Esophagus (tissue), 2 donors: ENCODE measurements at regions not wholly inside any gene's neighbourhood (a gene's known extent, or its start where the extent isn't known, plus 50 kb on each side); places are given as distances from the start of the nearest gene placed in this dataset.

Experiments used
- H3K27ac ChIP-seq, 2 donors: one replicate each; pipeline ENCODE4 v1.5.1; 2013; ENCODE audit warnings: low read depth in 2 of 2, mild to moderate bottlenecking in 2 of 2, inconsistent platforms in 1 of 2, low read length in 1 of 2, moderate library complexity in 1 of 2
- H3K27me3 ChIP-seq, 2 donors: one replicate each; pipeline ENCODE4 v1.6.1; 2013; ENCODE audit warnings: low read length in 2 of 2, control low read depth in 1 of 2, mild to moderate bottlenecking in 1 of 2; ENCODE audit not compliant: insufficient read depth in 2 of 2, control insufficient read depth in 1 of 2
- H3K36me3 ChIP-seq, 2 donors: one replicate each; pipeline ENCODE4 v1.6.1; 2013; ENCODE audit warnings: low read length in 1 of 2; ENCODE audit not compliant: control insufficient read depth in 2 of 2, insufficient read depth in 2 of 2
- H3K4me1 ChIP-seq, 2 donors: one replicate each; pipeline ENCODE4 v1.6.1; 2013; ENCODE audit warnings: low read length in 1 of 2; ENCODE audit not compliant: control insufficient read depth in 2 of 2, insufficient read depth in 2 of 2
- H3K4me3 ChIP-seq, 2 donors: one replicate each; pipeline ENCODE4 v1.5.1; 2013; ENCODE audit warnings: low read length in 2 of 2, mild to moderate bottlenecking in 2 of 2, low read depth in 1 of 2, moderate library complexity in 1 of 2
- H3K9me3 ChIP-seq, 2 donors: one replicate each; pipeline ENCODE4 v1.6.1; 2013; ENCODE audit warnings: mild to moderate bottlenecking in 2 of 2, low read depth in 1 of 2, low read length in 1 of 2, moderate library complexity in 1 of 2; ENCODE audit not compliant: control insufficient read depth in 2 of 2, insufficient read depth in 1 of 2
- WGBS, 2 donors: extraction: QIAGEN DNeasy Blood & Tissue Kit; methylation state at CpG; one replicate each; pipeline ENCODE4 v1.1.7; 2013; 5-methylcytosine and 5-hydroxymethylcytosine counted together
- donor health status: healthy with polysubstance abuse.
- donor health status: Bipolar disorder and iron deficiency.

DNA sequence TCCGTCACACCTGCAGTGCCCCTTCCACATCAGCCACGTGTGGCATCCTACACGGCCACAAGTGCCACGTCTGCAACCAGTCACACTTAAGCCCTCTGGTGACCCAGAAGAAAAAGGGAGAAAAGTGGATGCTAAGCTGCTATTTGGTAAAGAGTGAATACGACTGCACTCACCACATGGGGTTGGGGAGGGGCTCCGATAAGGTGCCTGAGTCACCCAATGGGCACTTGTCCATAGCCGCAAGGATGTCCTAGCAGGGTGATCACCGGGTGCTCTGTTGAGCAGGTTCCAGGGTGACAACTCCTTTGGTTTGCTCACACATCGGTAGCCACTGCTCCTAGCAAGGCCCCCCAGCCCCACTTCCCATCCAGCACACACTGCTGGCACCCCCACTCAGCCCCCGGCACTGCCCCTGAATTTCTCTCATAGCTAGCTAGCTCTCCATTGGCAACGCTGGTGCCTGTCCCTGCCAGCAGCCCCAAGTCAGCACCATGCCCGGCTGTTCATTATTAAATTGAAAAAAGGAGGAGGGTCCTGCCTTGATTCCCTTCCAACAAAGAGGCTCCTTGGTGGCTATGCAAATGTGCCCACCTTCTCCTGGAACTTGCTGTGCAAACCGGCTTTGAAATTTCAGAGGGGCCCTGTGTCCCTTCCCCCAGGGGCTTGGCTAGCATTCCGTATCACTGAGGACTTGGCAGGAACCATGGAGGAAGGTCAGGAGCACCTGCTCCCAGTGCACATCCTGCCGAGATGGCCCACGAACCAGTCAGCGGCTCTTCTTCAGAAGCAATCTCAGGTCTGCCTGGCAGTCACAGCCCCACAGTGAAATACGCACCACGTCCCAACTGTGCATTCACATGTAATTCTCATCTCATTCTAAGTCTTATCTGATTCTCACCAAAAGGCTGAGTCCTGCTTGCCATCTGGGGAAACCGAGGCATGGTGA is 227.7 kb upstream of the DIO3 start:
- H3K4me3 ChIP-seq = no peak overlapping the region
- 82 to 85% methylated on average over 20 of the region's 20 CpGs for WGBS, 2 donors

DNA sequence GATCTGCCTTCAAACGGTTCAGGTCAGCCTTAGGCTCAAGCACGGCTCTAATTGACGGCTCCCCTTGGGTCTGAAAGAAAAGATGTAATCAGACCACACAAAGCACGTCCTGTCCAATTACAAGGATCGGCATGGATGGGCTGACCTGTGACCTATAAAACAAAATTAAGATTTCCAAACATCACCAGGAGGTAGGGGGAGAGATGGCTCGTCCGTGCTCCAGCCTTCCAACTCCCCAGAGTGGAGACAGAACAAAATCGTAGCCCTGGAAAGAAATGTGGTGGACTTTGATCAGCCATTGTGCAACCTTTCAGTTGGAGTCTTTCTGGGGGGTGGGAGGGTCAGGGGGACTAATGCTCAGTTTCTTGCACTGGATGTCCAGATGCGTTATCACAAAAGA is 226.6 kb upstream of the DIO3 start:
- WGBS, 2 donors = 71 to 72% methylated on average over 9 of the region's 9 CpGs
- Histone ChIP-seq H3K4me3 (no peak overlapping the region), H3K27ac (no peak overlapping the region), H3K27me3 (no peaks in the 10 kb centered on the region), H3K4me1 (no peaks in the 10 kb centered on the region), H3K9me3 (no peaks in the 10 kb centered on the region), H3K36me3 (no peaks in the 10 kb centered on the region)

More for the DNA sequence above, 227.7 kb upstream of the DIO3 start:
- H3K27me3 ChIP-seq = no peaks in the 10 kb centered on the region
- H3K9me3 ChIP-seq = no peaks in the 10 kb centered on the region
- H3K36me3 ChIP-seq = no peaks in the 10 kb centered on the region
- no peaks in the 10 kb centered on the region for H3K4me1 ChIP-seq
- H3K27ac ChIP-seq = no peak overlapping the region

DNA sequence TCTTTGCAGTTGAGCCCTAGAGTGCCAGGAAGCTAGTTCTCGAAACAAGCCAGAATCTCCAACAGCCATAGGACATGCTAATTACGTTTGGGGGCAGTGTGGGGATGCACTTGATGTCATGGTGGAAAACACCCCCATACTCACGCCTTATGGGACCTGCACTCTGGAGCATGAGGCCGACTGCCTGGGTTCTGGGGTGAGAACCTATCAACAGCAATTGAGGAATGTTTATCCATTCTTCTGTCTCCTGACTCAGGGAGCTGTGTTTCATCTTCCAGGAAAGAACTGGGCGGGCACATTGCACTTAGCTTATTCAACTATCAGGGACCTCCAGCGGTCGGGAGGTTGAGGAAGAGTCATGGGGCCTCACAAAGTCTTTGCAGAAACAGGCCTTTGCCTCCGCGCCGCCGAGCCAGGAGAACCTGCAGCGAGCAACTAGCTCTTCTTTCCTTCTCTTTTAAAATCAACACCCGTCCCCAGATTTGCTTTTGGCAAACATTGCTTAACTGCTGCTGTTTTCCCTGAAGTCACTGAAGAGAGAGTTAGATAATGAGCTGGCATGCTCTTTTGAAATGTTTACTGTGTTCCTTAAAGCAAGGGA is 226.1 kb upstream of the DIO3 start:
- 51 to 59% methylated on average over 13 of the region's 13 CpGs for WGBS, 2 donors
- Histone ChIP-seq H3K27ac (no peak overlapping the region), H3K36me3 (no peaks in the 10 kb centered on the region), H3K27me3 (no peaks in the 10 kb centered on the region), H3K4me3 (no peak overlapping the region), H3K9me3 (no peaks in the 10 kb centered on the region), H3K4me1 (no peaks in the 10 kb centered on the region)

GRCh38 chr14:101336183-101336582 is 225.1 kb upstream of the DIO3 start:
- Histone ChIP-seq H3K9me3 (no peaks in the 10 kb centered on the region), H3K4me1 (no peaks in the 10 kb centered on the region), H3K4me3 (no peak overlapping the region), H3K27ac (no peak overlapping the region), H3K27me3 (no peaks in the 10 kb centered on the region), H3K36me3 (no peaks in the 10 kb centered on the region)

DNA sequence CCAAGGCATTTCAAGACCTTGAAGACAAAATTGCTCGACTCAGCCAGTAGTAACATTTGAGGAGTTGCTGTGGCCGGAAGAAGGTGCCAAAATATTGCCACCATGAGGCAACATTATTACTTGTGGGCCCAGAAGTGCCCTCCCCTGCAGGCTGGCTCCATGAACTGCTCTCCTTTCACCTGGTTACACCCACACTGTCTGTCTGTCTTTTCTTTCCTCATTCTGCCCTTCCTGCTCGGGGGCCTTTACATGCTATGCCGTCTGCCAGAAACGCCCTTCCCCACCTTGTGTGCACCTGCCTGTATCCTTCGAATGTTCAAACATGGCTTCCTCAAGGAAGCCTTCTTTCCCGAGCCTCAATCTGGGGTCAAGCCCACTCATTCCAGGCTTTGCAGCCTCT is 224.2 kb upstream of the DIO3 start:
- H3K27me3 ChIP-seq = no peaks in the 10 kb centered on the region
- no peaks in the 10 kb centered on the region for H3K4me1 ChIP-seq
- WGBS, 2 donors = 76 to 83% methylated on average over 7 of the region's 7 CpGs
- H3K9me3 ChIP-seq = no peaks in the 10 kb centered on the region
- no peak overlapping the region for H3K27ac ChIP-seq
- no peaks in the 10 kb centered on the region for H3K36me3 ChIP-seq
- H3K4me3 ChIP-seq = no peak overlapping the region

DNA sequence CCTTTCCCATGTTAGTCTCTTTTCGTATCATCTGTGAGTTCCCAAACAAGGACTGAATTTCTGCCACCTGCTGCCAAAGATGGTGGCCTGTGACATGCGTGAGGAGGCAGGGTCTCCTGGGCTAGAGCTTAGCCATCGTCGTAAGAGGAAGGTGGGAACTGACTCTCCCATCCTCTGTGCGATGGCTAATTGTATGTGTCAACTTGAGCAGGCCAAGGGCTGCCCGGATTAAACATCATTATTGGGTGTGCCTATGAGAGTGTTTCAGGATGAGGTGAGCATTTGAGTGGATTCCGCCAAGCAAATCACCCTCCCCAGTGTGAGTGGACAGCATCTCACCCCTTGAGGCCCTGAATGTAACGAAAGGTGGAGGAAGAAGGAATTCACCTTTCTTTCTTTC is 220.7 kb upstream of the DIO3 start:
- no peaks in the 10 kb centered on the region for H3K36me3 ChIP-seq
- H3K27me3 ChIP-seq = no peaks in the 10 kb centered on the region
- no peaks in the 10 kb centered on the region for H3K4me1 ChIP-seq
- H3K27ac ChIP-seq = no peak overlapping the region
- H3K9me3 ChIP-seq = no peaks in the 10 kb centered on the region
- WGBS, 2 donors = 86 to 90% methylated on average over 8 of the region's 8 CpGs
- H3K4me3 ChIP-seq = no peak overlapping the region

GRCh38 chr14:101347893-101348777 is 213.2 kb upstream of the DIO3 start:
- H3K4me1 ChIP-seq = no peaks in the 10 kb centered on the region
- H3K36me3 ChIP-seq = no peaks in the 10 kb centered on the region
- H3K27me3 ChIP-seq = no peaks in the 10 kb centered on the region
- H3K27ac ChIP-seq = no peak overlapping the region
- 81 to 90% methylated on average over 8 of the region's 8 CpGs for WGBS, 2 donors
- H3K9me3 ChIP-seq = peaks cover 4 to 11% of the 10 kb centered on the region in 2 donors
- H3K4me3 ChIP-seq = no peak overlapping the region

DNA sequence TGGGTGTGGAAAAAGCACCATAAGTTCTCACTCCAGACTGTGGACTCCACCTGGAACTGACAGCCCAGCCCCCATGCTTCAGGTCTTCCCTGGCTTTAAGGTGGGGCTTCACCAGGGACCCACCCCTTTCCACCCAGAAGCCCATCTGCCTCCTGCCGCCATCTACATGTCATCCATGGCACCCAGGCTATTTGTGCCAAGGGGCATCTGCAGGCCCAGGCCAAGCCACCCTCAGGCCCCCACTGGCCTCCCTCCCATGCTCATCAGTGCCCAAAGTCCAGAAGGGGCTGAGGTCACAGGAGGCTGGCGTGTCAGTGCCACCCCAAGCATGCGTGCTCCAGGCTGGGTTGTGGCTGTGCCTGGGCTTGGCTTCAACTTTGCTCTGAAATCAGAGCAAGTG is 212.2 kb upstream of the DIO3 start:
- Histone ChIP-seq H3K9me3 (peaks cover 4 to 11% of the 10 kb centered on the region in 2 donors), H3K4me1 (no peaks in the 10 kb centered on the region), H3K27ac (no peak overlapping the region), H3K36me3 (no peaks in the 10 kb centered on the region), H3K27me3 (no peaks in the 10 kb centered on the region), H3K4me3 (no peak overlapping the region)
- 89 to 93% methylated on average over 3 of the region's 3 CpGs for WGBS, 2 donors

DNA sequence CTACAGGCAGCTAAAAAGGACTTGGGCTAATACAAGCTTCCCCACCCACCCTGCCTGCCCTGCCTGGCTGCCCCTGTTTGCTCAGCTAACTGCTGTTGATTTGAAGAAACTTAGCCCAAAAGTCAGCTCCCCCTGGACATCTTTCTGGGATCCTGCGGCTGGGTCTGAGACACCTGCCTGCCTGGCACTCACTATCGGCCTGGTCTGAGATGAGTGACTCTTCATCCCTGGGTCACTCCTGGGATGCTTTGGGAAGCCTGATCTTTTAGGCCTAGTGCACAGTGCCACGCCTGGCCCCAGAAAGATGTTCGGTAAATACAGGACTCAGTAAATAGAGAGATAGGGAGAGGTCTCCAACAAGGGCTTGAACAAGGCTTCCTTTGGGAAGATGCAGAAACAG is 211.3 kb upstream of the DIO3 start:
- H3K27me3 ChIP-seq = no peaks in the 10 kb centered on the region
- peaks cover 4 to 11% of the 10 kb centered on the region in 2 donors for H3K9me3 ChIP-seq
- no peaks in the 10 kb centered on the region for H3K4me1 ChIP-seq
- no peaks in the 10 kb centered on the region for H3K36me3 ChIP-seq
- no peak overlapping the region for H3K27ac ChIP-seq
- 88 to 96% methylated on average over 4 of the region's 4 CpGs for WGBS, 2 donors
- H3K4me3 ChIP-seq = no peak overlapping the region
